ENCODE measurements at regions not wholly inside any gene's neighbourhood (a gene's known extent, or its start where the extent isn't known, plus 50 kb on each side); places are given as distances from the start of the nearest gene placed in this dataset.

DNA sequence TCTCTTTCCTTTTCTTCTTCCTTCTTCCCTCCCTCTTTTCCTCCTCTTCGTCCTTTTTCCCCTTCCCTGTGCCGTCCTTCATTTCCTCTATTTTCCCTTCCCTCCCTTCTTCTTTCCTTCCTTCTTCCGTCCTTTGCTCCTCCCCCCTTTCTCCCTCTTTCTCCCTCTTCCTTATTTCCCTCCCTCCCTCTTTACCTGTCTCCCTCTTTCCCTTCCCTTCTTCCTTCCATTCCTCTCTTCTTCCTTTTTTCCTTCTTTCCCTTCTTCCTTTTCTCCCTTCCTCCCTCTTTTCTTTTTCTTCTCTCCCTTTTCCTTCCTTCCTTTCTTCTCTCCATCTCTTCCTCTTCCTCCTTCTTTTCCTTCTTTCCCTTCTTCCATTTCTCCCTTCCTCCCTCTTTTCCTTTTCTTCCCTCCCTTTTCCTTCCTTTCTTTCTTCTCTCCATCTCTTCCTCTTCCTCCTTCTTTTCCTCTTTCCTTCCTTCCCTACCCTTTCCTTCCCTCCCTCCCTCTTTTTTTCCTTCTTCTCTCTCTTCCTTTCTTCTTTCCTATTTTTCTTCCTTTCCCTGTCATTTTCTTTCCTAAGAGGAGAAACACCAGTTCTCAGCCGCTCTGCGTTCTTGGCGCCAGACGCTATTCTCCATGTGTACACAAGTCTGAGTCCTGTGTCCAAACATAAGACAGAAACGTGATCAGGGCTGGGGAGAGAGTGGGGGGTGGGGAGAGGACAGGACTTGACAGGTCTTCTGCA is 597.1 kb downstream of the MID1IP1 start:
- ChIA-PET POLR2A (no interaction called here), CTCF (no interaction called here)
- Histone ChIP-seq H3K36me3 (ENCODE audit: control insufficient read depth in 2 of 2, insufficient read depth in 1 of 2, low read length in 2 of 2) (no peaks in the 10 kb centered on the region), H3K4me3 (ENCODE audit: low read depth, low read length) (no peak overlapping the region), H3K27ac (ENCODE audit: extremely low read depth, low read depth, low read length) (no peak overlapping the region), H3K9me3 (ENCODE audit: control insufficient read depth, insufficient read depth, low read depth, low read length) (no peaks in the 10 kb centered on the region), H3K4me1 (ENCODE audit: control insufficient read depth, insufficient read depth, low read length) (no peaks in the 10 kb centered on the region)
- TF ChIP-seq ZNF433 (tag by site-specific recombination; IDR thresholded peaks at IDR 0.05; ENCODE audit: low read depth) (no peak), PRDM1 (tag by site-specific recombination; IDR thresholded peaks at IDR 0.05) (peak; percentile 36), ZNF366 (tag by site-specific recombination; conservative IDR thresholded peaks at IDR 0.05) (peak; percentile 80), ZNF544 (tag by site-specific recombination; IDR thresholded peaks at IDR 0.05) (0 out of 2 replicates have a peak, but pooled peaks have one; percentile 33), ZNF239 (tag by site-specific recombination; IDR thresholded peaks at IDR 0.05) (no peak), ZNF416 (tag by site-specific recombination; IDR thresholded peaks at IDR 0.05) (no peak), ZNF138 (tag by site-specific recombination; IDR thresholded peaks at IDR 0.05; ENCODE audit: borderline replicate concordance) (no peak), ZNF549 (tag by site-specific recombination; IDR thresholded peaks at IDR 0.05) (no peak), ZNF341 (tag by site-specific recombination; IDR thresholded peaks at IDR 0.05; ENCODE audit: low read depth) (no peak), ZNF558 (tag by site-specific recombination; IDR thresholded peaks at IDR 0.05) (no peak), SCRT2 (tag by site-specific recombination; IDR thresholded peaks at IDR 0.05) (no peak), ZNF184 (tag by site-specific recombination; IDR thresholded peaks at IDR 0.05) (no peak), ZNF843 (tag by site-specific recombination; IDR thresholded peaks at IDR 0.05) (no peak), BCL11B (tag by site-specific recombination; IDR thresholded peaks at IDR 0.05; ENCODE audit: low read depth) (no peak), GLI2 (tag by site-specific recombination; IDR thresholded peaks at IDR 0.05; ENCODE audit: borderline replicate concordance, low read depth) (no peak), OSR2 (tag by site-specific recombination; IDR thresholded peaks at IDR 0.05) (no peak)
- TF ChIP-seq, protein P1, sequence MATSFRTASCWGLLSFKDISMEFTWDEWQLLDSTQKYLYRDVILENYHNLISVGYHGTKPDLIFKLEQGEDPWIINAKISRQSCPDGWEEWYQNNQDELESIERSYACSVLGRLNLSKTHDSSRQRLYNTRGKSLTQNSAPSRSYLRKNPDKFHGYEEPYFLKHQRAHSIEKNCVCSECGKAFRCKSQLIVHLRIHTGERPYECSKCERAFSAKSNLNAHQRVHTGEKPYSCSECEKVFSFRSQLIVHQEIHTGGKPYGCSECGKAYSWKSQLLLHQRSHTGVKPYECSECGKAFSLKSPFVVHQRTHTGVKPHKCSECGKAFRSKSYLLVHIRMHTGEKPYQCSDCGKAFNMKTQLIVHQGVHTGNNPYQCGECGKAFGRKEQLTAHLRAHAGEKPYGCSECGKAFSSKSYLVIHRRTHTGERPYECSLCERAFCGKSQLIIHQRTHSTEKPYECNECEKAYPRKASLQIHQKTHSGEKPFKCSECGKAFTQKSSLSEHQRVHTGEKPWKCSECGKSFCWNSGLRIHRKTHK (tag by site-specific recombination; IDR thresholded peaks at IDR 0.05): no peak
- TF ChIP-seq, protein P2, sequence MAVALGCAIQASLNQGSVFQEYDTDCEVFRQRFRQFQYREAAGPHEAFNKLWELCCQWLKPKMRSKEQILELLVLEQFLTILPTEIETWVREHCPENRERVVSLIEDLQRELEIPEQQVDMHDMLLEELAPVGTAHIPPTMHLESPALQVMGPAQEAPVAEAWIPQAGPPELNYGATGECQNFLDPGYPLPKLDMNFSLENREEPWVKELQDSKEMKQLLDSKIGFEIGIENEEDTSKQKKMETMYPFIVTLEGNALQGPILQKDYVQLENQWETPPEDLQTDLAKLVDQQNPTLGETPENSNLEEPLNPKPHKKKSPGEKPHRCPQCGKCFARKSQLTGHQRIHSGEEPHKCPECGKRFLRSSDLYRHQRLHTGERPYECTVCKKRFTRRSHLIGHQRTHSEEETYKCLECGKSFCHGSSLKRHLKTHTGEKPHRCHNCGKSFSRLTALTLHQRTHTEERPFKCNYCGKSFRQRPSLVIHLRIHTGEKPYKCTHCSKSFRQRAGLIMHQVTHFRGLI (tag by site-specific recombination; IDR thresholded peaks at IDR 0.05): no peak
- TF ChIP-seq, protein P3, sequence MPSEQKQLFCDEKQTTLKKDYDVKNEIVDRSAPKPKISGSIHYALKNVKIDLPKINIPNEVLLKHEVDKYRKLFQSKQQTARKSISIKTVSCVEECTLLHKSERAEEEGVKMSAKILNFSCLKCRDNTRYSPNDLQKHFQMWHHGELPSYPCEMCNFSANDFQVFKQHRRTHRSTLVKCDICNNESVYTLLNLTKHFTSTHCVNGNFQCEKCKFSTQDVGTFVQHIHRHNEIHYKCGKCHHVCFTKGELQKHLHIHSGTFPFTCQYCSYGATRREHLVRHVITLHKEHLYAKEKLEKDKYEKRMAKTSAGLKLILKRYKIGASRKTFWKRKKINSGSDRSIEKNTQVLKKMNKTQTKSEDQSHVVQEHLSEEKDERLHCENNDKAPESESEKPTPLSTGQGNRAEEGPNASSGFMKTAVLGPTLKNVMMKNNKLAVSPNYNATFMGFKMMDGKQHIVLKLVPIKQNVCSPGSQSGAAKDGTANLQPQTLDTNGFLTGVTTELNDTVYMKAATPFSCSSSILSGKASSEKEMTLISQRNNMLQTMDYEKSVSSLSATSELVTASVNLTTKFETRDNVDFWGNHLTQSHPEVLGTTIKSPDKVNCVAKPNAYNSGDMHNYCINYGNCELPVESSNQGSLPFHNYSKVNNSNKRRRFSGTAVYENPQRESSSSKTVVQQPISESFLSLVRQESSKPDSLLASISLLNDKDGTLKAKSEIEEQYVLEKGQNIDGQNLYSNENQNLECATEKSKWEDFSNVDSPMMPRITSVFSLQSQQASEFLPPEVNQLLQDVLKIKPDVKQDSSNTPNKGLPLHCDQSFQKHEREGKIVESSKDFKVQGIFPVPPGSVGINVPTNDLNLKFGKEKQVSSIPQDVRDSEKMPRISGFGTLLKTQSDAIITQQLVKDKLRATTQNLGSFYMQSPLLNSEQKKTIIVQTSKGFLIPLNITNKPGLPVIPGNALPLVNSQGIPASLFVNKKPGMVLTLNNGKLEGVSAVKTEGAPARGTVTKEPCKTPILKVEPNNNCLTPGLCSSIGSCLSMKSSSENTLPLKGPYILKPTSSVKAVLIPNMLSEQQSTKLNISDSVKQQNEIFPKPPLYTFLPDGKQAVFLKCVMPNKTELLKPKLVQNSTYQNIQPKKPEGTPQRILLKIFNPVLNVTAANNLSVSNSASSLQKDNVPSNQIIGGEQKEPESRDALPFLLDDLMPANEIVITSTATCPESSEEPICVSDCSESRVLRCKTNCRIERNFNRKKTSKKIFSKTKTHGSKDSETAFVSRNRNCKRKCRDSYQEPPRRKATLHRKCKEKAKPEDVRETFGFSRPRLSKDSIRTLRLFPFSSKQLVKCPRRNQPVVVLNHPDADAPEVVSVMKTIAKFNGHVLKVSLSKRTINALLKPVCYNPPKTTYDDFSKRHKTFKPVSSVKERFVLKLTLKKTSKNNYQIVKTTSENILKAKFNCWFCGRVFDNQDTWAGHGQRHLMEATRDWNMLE (tag by site-specific recombination; conservative IDR thresholded peaks at IDR 0.05; ENCODE audit: low read depth): no peak
- TF ChIP-seq, protein P4, sequence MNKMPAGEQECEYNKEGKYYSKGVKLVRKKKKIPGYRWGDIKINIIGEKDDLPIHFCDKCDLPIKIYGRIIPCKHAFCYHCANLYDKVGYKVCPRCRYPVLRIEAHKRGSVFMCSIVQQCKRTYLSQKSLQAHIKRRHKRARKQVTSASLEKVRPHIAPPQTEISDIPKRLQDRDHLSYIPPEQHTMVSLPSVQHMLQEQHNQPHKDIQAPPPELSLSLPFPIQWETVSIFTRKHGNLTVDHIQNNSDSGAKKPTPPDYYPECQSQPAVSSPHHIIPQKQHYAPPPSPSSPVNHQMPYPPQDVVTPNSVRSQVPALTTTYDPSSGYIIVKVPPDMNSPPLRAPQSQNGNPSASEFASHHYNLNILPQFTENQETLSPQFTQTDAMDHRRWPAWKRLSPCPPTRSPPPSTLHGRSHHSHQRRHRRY (tag by site-specific recombination; IDR thresholded peaks at IDR 0.05): no peak
- TF ChIP-seq, protein P5, sequence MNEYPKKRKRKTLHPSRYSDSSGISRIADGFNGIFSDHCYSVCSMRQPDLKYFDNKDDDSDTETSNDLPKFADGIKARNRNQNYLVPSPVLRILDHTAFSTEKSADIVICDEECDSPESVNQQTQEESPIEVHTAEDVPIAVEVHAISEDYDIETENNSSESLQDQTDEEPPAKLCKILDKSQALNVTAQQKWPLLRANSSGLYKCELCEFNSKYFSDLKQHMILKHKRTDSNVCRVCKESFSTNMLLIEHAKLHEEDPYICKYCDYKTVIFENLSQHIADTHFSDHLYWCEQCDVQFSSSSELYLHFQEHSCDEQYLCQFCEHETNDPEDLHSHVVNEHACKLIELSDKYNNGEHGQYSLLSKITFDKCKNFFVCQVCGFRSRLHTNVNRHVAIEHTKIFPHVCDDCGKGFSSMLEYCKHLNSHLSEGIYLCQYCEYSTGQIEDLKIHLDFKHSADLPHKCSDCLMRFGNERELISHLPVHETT (tag by site-specific recombination; IDR thresholded peaks at IDR 0.05): no peak

Data from HEK293 (cell line).